ENCODE measurements at regions not wholly inside any gene's neighbourhood (a gene's known extent, or its start where the extent isn't known, plus 50 kb on each side); places are given as distances from the start of the nearest gene placed in this dataset.

DNA sequence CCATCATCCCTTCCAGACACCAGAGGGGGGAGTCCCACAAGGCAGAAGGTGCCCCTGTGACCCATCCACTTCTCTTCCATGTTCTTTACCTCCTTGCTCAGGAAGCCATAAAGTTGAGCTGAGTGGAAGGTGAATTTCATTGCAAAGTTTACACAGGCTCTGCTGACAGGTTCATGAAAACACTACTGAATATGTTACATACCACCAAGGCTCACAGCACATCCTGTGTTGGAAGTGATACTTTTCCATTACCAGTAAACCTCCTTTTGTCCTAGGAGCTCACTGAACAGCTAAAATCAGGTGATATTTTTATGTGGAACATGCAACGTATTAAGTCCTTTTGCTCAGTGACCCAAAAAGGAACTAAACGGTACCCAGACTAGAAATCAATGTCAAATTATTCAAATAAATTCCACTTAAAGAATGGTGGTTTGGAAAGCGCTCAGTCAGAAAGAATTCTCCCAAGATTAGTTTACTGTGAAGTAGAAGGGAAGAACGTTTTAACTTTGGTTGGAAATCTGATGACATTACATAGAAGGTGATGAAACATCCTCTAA, 196.2 kb upstream of the NUDT4 start:
- H3K27me3 Mint-ChIP-seq (ENCODE audit: low read depth), result no peaks in the 10 kb centered on the region
- H3K4me3 Mint-ChIP-seq, result no peak overlapping the region
- peaks cover 12% of the 10 kb centered on the region for H3K4me1 Mint-ChIP-seq (ENCODE audit: low read depth)
- no peak overlapping the region for H3K27ac Mint-ChIP-seq
- H3K36me3 Mint-ChIP-seq (ENCODE audit: low read depth), result peaks cover 5% of the 10 kb centered on the region
- H3K9me3 Mint-ChIP-seq, result peaks cover 7% of the 10 kb centered on the region
- no peak for DNase-seq (ENCODE audit: low spot score)

GRCh38 chr12:93183940-93184671, 193.6 kb upstream of the NUDT4 start:
- H3K4me3 Mint-ChIP-seq, result peak overlapping the region; percentile 52
- H3K9me3 Mint-ChIP-seq, result peaks cover 7% of the 10 kb centered on the region
- peak overlapping the region; percentile 92 for H3K27ac Mint-ChIP-seq
- H3K27me3 Mint-ChIP-seq (ENCODE audit: low read depth), result no peaks in the 10 kb centered on the region
- peaks cover 5% of the 10 kb centered on the region for H3K36me3 Mint-ChIP-seq (ENCODE audit: low read depth)
- DNase-seq (ENCODE audit: low spot score), result no peak
- peaks cover 12% of the 10 kb centered on the region for H3K4me1 Mint-ChIP-seq (ENCODE audit: low read depth)

GRCh38 chr12:93184672-93185368, 192.9 kb upstream of the NUDT4 start:
- Mint-ChIP-seq H3K36me3 (ENCODE audit: low read depth) (peaks cover 5% of the 10 kb centered on the region), H3K27ac (peak overlapping the region; percentile 92), H3K27me3 (ENCODE audit: low read depth) (no peaks in the 10 kb centered on the region), H3K4me3 (peak overlapping the region; percentile 52), H3K9me3 (peaks cover 7% of the 10 kb centered on the region), H3K4me1 (ENCODE audit: low read depth) (peaks cover 12% of the 10 kb centered on the region)
- no peak for DNase-seq (ENCODE audit: low spot score)

DNA sequence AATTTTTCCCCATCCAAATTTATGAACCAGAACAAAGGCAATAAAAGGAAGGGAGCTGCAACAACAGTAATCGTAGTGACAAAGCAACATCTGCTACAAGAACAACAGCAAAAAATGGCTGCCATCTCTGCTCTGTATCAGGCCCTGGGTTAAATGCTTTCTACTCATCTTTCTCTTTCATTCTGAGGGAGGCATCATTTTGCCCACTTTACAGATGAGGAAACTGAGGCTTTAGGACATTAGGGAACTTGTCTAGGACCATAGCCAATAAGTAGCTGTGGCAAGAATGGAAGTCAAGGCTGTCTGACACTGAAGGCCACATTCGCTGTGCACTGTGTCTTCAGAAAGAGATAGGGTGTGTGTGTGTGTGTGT, 192.4 kb upstream of the NUDT4 start:
- peaks cover 12% of the 10 kb centered on the region for H3K4me1 Mint-ChIP-seq (ENCODE audit: low read depth)
- H3K36me3 Mint-ChIP-seq (ENCODE audit: low read depth), result peaks cover 5% of the 10 kb centered on the region
- no peak overlapping the region for H3K27ac Mint-ChIP-seq
- no peak for DNase-seq (ENCODE audit: low spot score)
- no peaks in the 10 kb centered on the region for H3K27me3 Mint-ChIP-seq (ENCODE audit: low read depth)
- no peak overlapping the region for H3K4me3 Mint-ChIP-seq
- H3K9me3 Mint-ChIP-seq, result peaks cover 7% of the 10 kb centered on the region

GRCh38 chr12:93186131-93186530, 191.6 kb upstream of the NUDT4 start:
- DNase-seq (ENCODE audit: low spot score), result no peak
- H3K4me1 Mint-ChIP-seq (ENCODE audit: low read depth), result peaks cover 12% of the 10 kb centered on the region
- peaks cover 5% of the 10 kb centered on the region for H3K36me3 Mint-ChIP-seq (ENCODE audit: low read depth)
- no peaks in the 10 kb centered on the region for H3K27me3 Mint-ChIP-seq (ENCODE audit: low read depth)
- peaks cover 7% of the 10 kb centered on the region for H3K9me3 Mint-ChIP-seq
- no peak overlapping the region for H3K4me3 Mint-ChIP-seq
- H3K27ac Mint-ChIP-seq, result no peak overlapping the region

- H3K9me3 Mint-ChIP-seq, result peaks cover 7% of the 10 kb centered on the region
- H3K27me3 Mint-ChIP-seq (ENCODE audit: low read depth), result no peaks in the 10 kb centered on the region
Observed at GRCh38 chr12:93186621-93187020, 191.1 kb upstream of the NUDT4 start.

GRCh38 chr12:93191423-93191822, 186.3 kb upstream of the NUDT4 start:
- H3K27me3 Mint-ChIP-seq (ENCODE audit: low read depth), result no peaks in the 10 kb centered on the region
- H3K27ac Mint-ChIP-seq, result no peak overlapping the region
- H3K4me3 Mint-ChIP-seq, result no peak overlapping the region
- no peaks in the 10 kb centered on the region for H3K36me3 Mint-ChIP-seq (ENCODE audit: low read depth)
- H3K4me1 Mint-ChIP-seq (ENCODE audit: low read depth), result no peaks in the 10 kb centered on the region
- no peak for DNase-seq (ENCODE audit: low spot score)
- H3K9me3 Mint-ChIP-seq, result peaks cover 8% of the 10 kb centered on the region

More at GRCh38 chr12:93186621-93187020, 191.1 kb upstream of the NUDT4 start:
- peaks cover 5% of the 10 kb centered on the region for H3K36me3 Mint-ChIP-seq (ENCODE audit: low read depth)
- DNase-seq (ENCODE audit: low spot score), result no peak
- H3K4me1 Mint-ChIP-seq (ENCODE audit: low read depth), result peaks cover 12% of the 10 kb centered on the region
- H3K27ac Mint-ChIP-seq, result no peak overlapping the region
- H3K4me3 Mint-ChIP-seq, result no peak overlapping the region

DNA sequence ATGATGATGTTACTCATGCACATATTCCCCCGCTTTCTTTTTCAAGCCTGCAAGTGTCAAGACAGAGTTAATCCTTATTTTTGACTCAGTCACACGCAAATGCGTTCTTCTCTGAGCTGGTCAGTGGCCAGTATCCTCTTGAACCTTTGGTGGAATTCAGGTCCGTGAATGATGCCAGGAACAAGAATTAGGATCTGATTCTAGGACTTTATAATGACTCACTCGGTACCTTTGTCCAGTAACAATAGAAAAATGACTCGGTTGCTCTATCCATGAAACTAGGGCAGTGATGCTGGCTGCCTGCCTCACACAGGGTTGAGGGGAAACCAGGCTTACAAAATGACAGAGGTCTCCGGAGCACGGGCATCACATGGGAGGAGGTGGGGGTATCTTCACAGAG, 185.8 kb upstream of the NUDT4 start:
- H3K4me3 Mint-ChIP-seq, result no peak overlapping the region
- H3K27me3 Mint-ChIP-seq (ENCODE audit: low read depth), result peaks cover 2% of the 10 kb centered on the region
- no peaks in the 10 kb centered on the region for H3K36me3 Mint-ChIP-seq (ENCODE audit: low read depth)
- no peaks in the 10 kb centered on the region for H3K4me1 Mint-ChIP-seq (ENCODE audit: low read depth)
- peaks cover 8% of the 10 kb centered on the region for H3K9me3 Mint-ChIP-seq
- no peak overlapping the region for H3K27ac Mint-ChIP-seq
- DNase-seq (ENCODE audit: low spot score), result no peak

DNA sequence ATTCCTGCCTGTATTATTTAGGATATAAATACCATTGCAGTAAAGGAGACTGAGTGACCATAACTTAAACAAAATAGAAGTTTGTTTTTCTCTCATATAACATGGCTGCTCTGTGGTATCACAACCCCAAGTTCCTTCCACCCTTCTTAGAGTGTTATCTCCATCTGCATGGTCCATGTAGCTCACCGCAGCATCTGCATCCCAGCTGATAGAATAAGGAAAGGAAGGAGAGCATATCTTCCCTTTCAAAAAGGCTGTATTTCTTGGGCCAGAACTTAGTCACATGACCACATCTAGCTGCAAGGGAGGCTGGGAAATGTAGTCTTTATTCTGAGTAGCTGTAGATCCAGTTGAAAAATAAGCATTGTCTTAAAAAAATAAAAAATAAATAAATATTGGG, 184.8 kb upstream of the NUDT4 start:
- no peak for DNase-seq (ENCODE audit: low spot score)

GRCh38 chr12:93195511-93195910, 182.2 kb upstream of the NUDT4 start:
- H3K4me1 Mint-ChIP-seq (ENCODE audit: low read depth), result no peaks in the 10 kb centered on the region
- H3K4me3 Mint-ChIP-seq, result no peak overlapping the region
- peaks cover 8% of the 10 kb centered on the region for H3K9me3 Mint-ChIP-seq
- H3K27ac Mint-ChIP-seq, result no peak overlapping the region
- no peak for DNase-seq (ENCODE audit: low spot score)
- H3K27me3 Mint-ChIP-seq (ENCODE audit: low read depth), result peaks cover 4% of the 10 kb centered on the region
- no peaks in the 10 kb centered on the region for H3K36me3 Mint-ChIP-seq (ENCODE audit: low read depth)

More for the DNA sequence above, 184.8 kb upstream of the NUDT4 start:
- no peak overlapping the region for H3K4me3 Mint-ChIP-seq
- no peaks in the 10 kb centered on the region for H3K4me1 Mint-ChIP-seq (ENCODE audit: low read depth)
- no peak overlapping the region for H3K27ac Mint-ChIP-seq
- H3K9me3 Mint-ChIP-seq, result peaks cover 8% of the 10 kb centered on the region
- no peaks in the 10 kb centered on the region for H3K36me3 Mint-ChIP-seq (ENCODE audit: low read depth)
- H3K27me3 Mint-ChIP-seq (ENCODE audit: low read depth), result peaks cover 2% of the 10 kb centered on the region

- H3K4me3 Mint-ChIP-seq, result no peak overlapping the region
- H3K4me1 Mint-ChIP-seq (ENCODE audit: low read depth), result no peaks in the 10 kb centered on the region
- H3K27ac Mint-ChIP-seq, result no peak overlapping the region
- peaks cover 8% of the 10 kb centered on the region for H3K9me3 Mint-ChIP-seq
- H3K36me3 Mint-ChIP-seq (ENCODE audit: low read depth), result no peaks in the 10 kb centered on the region
- peaks cover 8% of the 10 kb centered on the region for H3K27me3 Mint-ChIP-seq (ENCODE audit: low read depth)
- DNase-seq (ENCODE audit: low spot score), result no peak
Observed at GRCh38 chr12:93197067-93197593, 180.6 kb upstream of the NUDT4 start.

DNA sequence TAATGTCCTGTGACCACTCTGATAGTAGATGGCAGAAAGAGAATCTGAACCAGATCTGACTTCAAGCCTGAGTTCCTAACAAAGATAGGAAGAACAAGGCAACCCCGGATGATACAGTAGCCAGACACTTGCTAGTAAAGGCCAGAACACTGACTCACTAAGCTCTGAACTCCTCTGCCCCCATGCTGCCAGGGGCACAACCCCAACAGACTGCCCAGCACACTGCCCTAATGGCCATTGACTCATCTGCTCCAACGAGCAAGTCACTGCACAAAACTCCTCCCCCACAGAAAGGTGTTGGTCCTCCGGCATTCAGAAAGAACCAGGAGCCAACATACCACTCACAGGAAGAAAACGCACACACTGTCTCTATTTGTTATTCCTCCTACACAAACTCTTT, 179.6 kb upstream of the NUDT4 start:
- Mint-ChIP-seq H3K4me3 (no peak overlapping the region), H3K4me1 (ENCODE audit: low read depth) (no peaks in the 10 kb centered on the region), H3K27ac (no peak overlapping the region), H3K36me3 (ENCODE audit: low read depth) (no peaks in the 10 kb centered on the region), H3K9me3 (peaks cover 11% of the 10 kb centered on the region), H3K27me3 (ENCODE audit: low read depth) (peaks cover 8% of the 10 kb centered on the region)
- DNase-seq (ENCODE audit: low spot score), result no peak

DNA sequence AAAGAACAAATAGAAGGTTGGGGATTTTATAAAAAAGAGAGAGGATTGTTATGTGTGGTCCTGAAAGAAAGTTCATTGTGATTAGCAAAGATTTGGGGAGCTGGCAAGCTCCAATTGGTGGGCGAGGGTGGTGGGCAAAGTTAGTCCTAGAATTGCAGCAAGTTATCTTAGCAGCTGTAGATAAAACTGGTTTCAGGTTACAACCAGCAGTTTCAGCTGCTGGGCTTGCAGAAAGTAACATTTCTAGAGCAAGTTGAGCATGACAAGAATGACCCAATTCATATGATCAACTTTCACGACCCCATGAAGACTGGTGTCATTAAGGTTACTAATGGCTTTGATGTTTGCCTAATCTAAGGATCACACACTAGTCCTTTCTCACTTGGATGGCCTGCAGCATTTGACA, 177.9 kb upstream of the NUDT4 start:
- Mint-ChIP-seq H3K27ac (no peak overlapping the region), H3K4me3 (no peak overlapping the region), H3K9me3 (peaks cover 3% of the 10 kb centered on the region), H3K4me1 (ENCODE audit: low read depth) (no peaks in the 10 kb centered on the region), H3K36me3 (ENCODE audit: low read depth) (no peaks in the 10 kb centered on the region), H3K27me3 (ENCODE audit: low read depth) (peaks cover 8% of the 10 kb centered on the region)
- no peak for DNase-seq (ENCODE audit: low spot score)

DNA sequence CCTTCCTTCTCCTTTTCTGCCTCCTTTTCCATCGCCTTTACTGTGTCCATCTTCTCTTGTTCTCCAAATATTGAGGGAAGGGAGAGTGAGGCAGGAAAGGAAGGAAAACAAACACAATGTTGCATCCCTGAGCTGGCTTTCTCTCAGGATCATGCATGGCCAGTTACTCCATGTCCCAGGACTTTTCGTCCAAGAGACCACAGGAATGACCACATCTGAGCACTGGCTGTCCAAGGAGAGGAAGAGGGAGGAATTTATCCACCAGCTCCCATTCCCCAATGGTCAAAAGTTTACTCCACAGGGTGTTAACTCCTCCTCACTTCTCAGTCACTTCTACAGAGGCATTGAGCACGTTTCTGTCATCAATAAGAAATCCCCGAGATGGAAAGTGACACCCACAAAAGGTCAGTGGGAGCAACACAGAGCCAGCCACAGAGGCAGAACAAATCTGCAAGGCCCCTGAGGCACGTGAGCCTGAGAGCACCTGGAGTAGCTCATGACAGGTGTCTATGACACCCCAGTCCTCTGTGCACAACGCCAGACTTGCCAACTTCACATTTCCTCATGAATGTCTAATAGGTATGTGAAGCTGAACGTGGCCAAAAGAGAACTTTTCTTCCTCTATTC, 177.3 kb upstream of the NUDT4 start:
- H3K27me3 Mint-ChIP-seq (ENCODE audit: low read depth), result peaks cover 9% of the 10 kb centered on the region
- no peak overlapping the region for H3K27ac Mint-ChIP-seq
- no peak for DNase-seq (ENCODE audit: low spot score)
- no peak overlapping the region for H3K4me3 Mint-ChIP-seq
- no peaks in the 10 kb centered on the region for H3K4me1 Mint-ChIP-seq (ENCODE audit: low read depth)
- peaks cover 3% of the 10 kb centered on the region for H3K9me3 Mint-ChIP-seq
- H3K36me3 Mint-ChIP-seq (ENCODE audit: low read depth), result no peaks in the 10 kb centered on the region
